ENCODE measurements at regions not wholly inside any gene's neighbourhood (a gene's known extent, or its start where the extent isn't known, plus 50 kb on each side); places are given as distances from the start of the nearest gene placed in this dataset.

GRCh38 chr18:55934821-55935220, 346.8 kb upstream of the TCF4 start:
- H3K4me3 ChIP-seq (ENCODE audit: low read depth, low read length), result no peak overlapping the region
- no peak for DNase-seq (ENCODE audit: low read depth)
- no peak for TF ChIP-seq CTCF (IDR thresholded peaks at IDR 0.05; ENCODE audit: control insufficient read depth, extremely low read depth, insufficient read depth)

GRCh38 chr18:55932675-55933074, 344.7 kb upstream of the TCF4 start:
- DNase-seq (ENCODE audit: low read depth), result no peak
- H3K4me3 ChIP-seq (ENCODE audit: low read depth, low read length), result no peak overlapping the region
- no peak for TF ChIP-seq CTCF (IDR thresholded peaks at IDR 0.05; ENCODE audit: control insufficient read depth, extremely low read depth, insufficient read depth)

- TF ChIP-seq CTCF (IDR thresholded peaks at IDR 0.05; ENCODE audit: control insufficient read depth, extremely low read depth, insufficient read depth), result no peak
- DNase-seq (ENCODE audit: low read depth), result no peak
- H3K4me3 ChIP-seq (ENCODE audit: low read depth, low read length), result no peak overlapping the region
Observed at GRCh38 chr18:55927831-55928230, 339.8 kb upstream of the TCF4 start.

GRCh38 chr18:55925772-55926171, 337.8 kb upstream of the TCF4 start:
- DNase-seq (ENCODE audit: low read depth), result no peak

DNA sequence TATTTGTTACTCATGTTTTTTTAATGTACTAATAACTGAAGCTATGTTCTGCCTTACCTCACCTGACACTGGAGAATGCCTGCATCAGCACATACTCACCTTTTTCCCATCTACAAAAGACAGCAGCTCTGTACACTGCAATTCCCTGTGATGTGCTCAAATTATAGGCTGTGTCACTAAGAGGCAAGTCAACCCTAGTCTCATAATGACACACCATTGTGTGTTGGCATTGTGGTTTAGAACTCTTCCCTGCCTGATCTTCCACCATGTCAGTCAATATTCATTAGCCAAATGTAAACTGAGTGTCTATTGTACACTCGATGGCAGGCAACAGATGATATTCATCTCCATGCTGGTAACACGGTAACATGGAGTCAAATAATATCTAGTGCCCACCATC, 332.1 kb upstream of the TCF4 start:
- DNase-seq (ENCODE audit: low read depth), result no peak
- H3K4me3 ChIP-seq (ENCODE audit: low read depth, low read length), result no peak overlapping the region
- TF ChIP-seq CTCF (IDR thresholded peaks at IDR 0.05; ENCODE audit: control insufficient read depth, extremely low read depth, insufficient read depth), result no peak

More at GRCh38 chr18:55925772-55926171, 337.8 kb upstream of the TCF4 start:
- TF ChIP-seq CTCF (IDR thresholded peaks at IDR 0.05; ENCODE audit: control insufficient read depth, extremely low read depth, insufficient read depth), result no peak
- no peak overlapping the region for H3K4me3 ChIP-seq (ENCODE audit: low read depth, low read length)

- no peak overlapping the region for H3K4me3 ChIP-seq (ENCODE audit: low read depth, low read length)
- DNase-seq (ENCODE audit: low read depth), result no peak
- no peak for TF ChIP-seq CTCF (IDR thresholded peaks at IDR 0.05; ENCODE audit: control insufficient read depth, extremely low read depth, insufficient read depth)
Observed at GRCh38 chr18:55918444-55918843, 330.5 kb upstream of the TCF4 start.

DNA sequence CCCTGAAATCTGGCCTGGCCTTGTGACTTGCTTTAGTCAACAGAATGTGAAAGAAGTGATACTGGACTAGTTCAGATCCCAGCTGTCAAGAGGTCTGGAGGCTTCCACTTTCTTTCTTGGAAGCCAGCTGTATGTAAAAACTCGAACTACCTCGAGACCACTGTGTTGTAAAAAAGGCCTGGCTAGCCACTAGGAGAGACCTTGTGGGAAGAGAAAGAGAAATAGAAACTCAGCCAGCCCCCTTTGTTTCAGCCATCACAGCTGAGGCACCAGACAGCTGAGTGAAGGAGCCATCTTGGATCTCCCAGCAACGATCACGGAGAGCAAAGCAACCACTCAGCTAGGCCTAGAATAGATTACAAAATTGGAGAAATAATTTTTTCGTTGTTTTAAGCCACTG, 324.9 kb upstream of the TCF4 start:
- DNase-seq (ENCODE audit: low read depth), result no peak
- H3K4me3 ChIP-seq (ENCODE audit: low read depth, low read length), result no peak overlapping the region
- TF ChIP-seq CTCF (IDR thresholded peaks at IDR 0.05; ENCODE audit: control insufficient read depth, extremely low read depth, insufficient read depth), result no peak

All from LNCaP clone FGC (cell line).